OCI-LY3 (cell line): ENCODE measurements at regions not wholly inside any gene's neighbourhood (a gene's known extent, or its start where the extent isn't known, plus 50 kb on each side); places are given as distances from the start of the nearest gene placed in this dataset.

Experiments used
- EZH2phosphoT487 ChIP-seq: fragments of 200-600 bp; shearing (Covaris generic); IDR thresholded peaks from 2 replicates; pipeline ENCODE4 v1.6.1; 2018; ENCODE audit warnings: antibody characterized with exemption, mixed run types, low read depth
- TF ChIP-seq, protein P1 (sequence below): fragments of 200-600, 300-600 bp; sonication (generic); IDR thresholded peaks from 2 replicates; pipeline ENCODE4 v1.5.1; 2014; ENCODE audit warnings: antibody characterized with exemption, low read length, low read depth

DNA sequence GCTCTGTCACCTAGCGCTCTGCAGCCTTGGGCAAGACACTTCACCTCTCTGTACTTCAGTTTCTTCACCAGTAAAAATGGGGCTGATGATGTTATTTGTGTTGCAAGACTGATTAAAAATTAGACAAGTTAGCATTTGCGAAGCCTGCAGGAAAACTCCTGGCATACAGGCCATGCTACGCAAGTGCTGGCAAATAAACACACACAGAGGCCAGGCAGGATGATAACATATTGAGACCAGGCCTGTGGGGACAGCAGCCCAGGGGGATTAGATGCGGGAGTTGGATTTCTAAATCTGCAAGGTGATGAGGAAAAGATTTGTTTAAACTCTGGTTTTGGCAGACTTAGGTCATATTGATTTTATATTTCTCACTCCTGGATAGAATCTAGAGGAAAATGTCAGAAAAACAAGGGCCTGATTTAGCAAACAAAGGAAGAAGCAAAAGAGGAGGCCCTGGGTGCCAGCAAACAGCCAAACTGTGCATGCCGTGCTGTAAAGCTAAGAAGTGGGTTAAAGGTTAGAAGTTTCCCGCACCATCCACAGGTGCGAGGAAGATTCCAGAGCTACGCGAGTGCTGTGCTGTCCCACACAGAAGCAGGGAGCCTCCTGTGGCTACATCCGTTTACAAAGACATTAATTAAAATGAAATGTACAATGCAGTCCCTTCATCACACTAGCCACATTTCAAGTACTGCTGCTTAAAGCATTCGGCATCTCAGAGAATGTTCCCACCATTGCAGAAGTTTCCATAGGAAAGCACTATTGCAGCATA lies 532.2 kb downstream of the NPHP4 start:
- TF ChIP-seq, protein P1, sequence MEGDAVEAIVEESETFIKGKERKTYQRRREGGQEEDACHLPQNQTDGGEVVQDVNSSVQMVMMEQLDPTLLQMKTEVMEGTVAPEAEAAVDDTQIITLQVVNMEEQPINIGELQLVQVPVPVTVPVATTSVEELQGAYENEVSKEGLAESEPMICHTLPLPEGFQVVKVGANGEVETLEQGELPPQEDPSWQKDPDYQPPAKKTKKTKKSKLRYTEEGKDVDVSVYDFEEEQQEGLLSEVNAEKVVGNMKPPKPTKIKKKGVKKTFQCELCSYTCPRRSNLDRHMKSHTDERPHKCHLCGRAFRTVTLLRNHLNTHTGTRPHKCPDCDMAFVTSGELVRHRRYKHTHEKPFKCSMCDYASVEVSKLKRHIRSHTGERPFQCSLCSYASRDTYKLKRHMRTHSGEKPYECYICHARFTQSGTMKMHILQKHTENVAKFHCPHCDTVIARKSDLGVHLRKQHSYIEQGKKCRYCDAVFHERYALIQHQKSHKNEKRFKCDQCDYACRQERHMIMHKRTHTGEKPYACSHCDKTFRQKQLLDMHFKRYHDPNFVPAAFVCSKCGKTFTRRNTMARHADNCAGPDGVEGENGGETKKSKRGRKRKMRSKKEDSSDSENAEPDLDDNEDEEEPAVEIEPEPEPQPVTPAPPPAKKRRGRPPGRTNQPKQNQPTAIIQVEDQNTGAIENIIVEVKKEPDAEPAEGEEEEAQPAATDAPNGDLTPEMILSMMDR = no peak
- TF ChIP-seq EZH2phosphoT487 = no peak
